GM23338 (cell line): ENCODE measurements at regions not wholly inside any gene's neighbourhood (a gene's known extent, or its start where the extent isn't known, plus 50 kb on each side); places are given as distances from the start of the nearest gene placed in this dataset.

Experiments used
- ATAC-seq: fragments of 200-7000 bp; cut with Tn5 transposase; 3 replicates; pipeline ENCODE4 v1.9.1; 2020
- DNase-seq: peaks from one replicate; pipeline ENCODE4 v3.0.0-alpha.2; 2015; ENCODE audit warnings: low spot score
- H2AFZ ChIP-seq: fragments of 200-600 bp; sonication (generic); 2 replicates; pipeline ENCODE4 v1.8.0; 2016; ENCODE audit warnings: antibody characterized with exemption, mild to moderate bottlenecking, moderate library complexity
- H3F3A ChIP-seq: fragments of 200-600 bp; sonication (generic); replicated peaks from 2 replicates; pipeline ENCODE4 v1.8.0; 2017; ENCODE audit warnings: antibody characterized with exemption, mixed run types, low read depth
- H3K27ac ChIP-seq: fragments of 200-600 bp; sonication (generic); 2 replicates; pipeline ENCODE4 v1.6.1; 2016; ENCODE audit warnings: low read depth
- H3K27me3 ChIP-seq: fragments of 200-600 bp; sonication (generic); 2 replicates; pipeline ENCODE4 v1.8.0; 2016; ENCODE audit warnings: mild to moderate bottlenecking, mixed run types, moderate library complexity; ENCODE audit not compliant: insufficient read depth
- H3K36me3 ChIP-seq: fragments of 200-600 bp; sonication (generic); 2 replicates; pipeline ENCODE4 v1.8.0; 2016; ENCODE audit warnings: mild to moderate bottlenecking; ENCODE audit not compliant: insufficient read depth
- H3K4me1 ChIP-seq: fragments of 200-600 bp; sonication (generic); 2 replicates; pipeline ENCODE4 v1.8.0; 2016; ENCODE audit warnings: mild to moderate bottlenecking, moderate library complexity; ENCODE audit not compliant: insufficient read depth
- H3K4me2 ChIP-seq: fragments of 200-600 bp; sonication (generic); 2 replicates; pipeline ENCODE4 v1.7.1; 2017; ENCODE audit warnings: mixed run types
- H3K4me3 ChIP-seq: fragments of 200-600 bp; sonication (generic); 2 replicates; pipeline ENCODE4 v1.6.1; 2016; ENCODE audit warnings: mixed run types
- H3K79me2 ChIP-seq: fragments of 200-600 bp; sonication (generic); replicated peaks from 2 replicates; pipeline ENCODE4 v1.8.0; 2017; ENCODE audit warnings: mild to moderate bottlenecking; ENCODE audit not compliant: insufficient read depth
- H3K9me2 ChIP-seq: fragments of 200-600 bp; sonication (generic); 2 replicates; pipeline ENCODE4 v1.8.0; 2017; ENCODE audit not compliant: insufficient read depth
- H4K20me1 ChIP-seq: fragments of 200-600 bp; sonication (generic); replicated peaks from 2 replicates; pipeline ENCODE4 v1.8.0; 2017; ENCODE audit warnings: mild to moderate bottlenecking; ENCODE audit not compliant: insufficient read depth
- H3K27ac Mint-ChIP-seq: 2 replicates; pipeline ENCODE4 v1.8.0; 2020; ENCODE audit warnings: inconsistent platforms, mild to moderate bottlenecking, moderate library complexity, mixed read lengths
- H3K27me3 Mint-ChIP-seq: 3 replicates; pipeline ENCODE4 v1.8.0; 2022; ENCODE audit warnings: low read depth, mild to moderate bottlenecking, moderate library complexity, mixed read lengths, inconsistent platforms; ENCODE audit not compliant: insufficient read depth, poor library complexity
- H3K36me3 Mint-ChIP-seq: 3 replicates; pipeline ENCODE4 v1.8.0; 2021; ENCODE audit warnings: low read depth, mild to moderate bottlenecking, inconsistent platforms, moderate library complexity, mixed read lengths
- H3K4me1 Mint-ChIP-seq: 3 replicates; pipeline ENCODE4 v1.8.0; 2020; ENCODE audit warnings: mild to moderate bottlenecking, inconsistent platforms, mixed read lengths
- H3K4me3 Mint-ChIP-seq: 3 replicates; pipeline ENCODE4 v1.8.0; 2021; ENCODE audit warnings: moderate library complexity, mild to moderate bottlenecking, inconsistent platforms, mixed read lengths
- H3K9me3 Mint-ChIP-seq: 3 replicates; pipeline ENCODE4 v1.8.0; 2020; ENCODE audit warnings: moderate library complexity, mild to moderate bottlenecking, inconsistent platforms, mixed read lengths
- EZH2 ChIP-seq: fragments of 200-600 bp; sonication (generic); IDR thresholded peaks from one replicate; pipeline ENCODE4 v1.8.0; 2017; ENCODE audit warnings: antibody characterized with exemption, mild to moderate bottlenecking, low read depth; ENCODE audit not compliant: unreplicated experiment
- EZH2phosphoT487 ChIP-seq: fragments of 200-600 bp; sonication (generic); IDR thresholded peaks from one replicate; pipeline ENCODE4 v1.8.1; 2018; ENCODE audit warnings: antibody characterized with exemption; ENCODE audit not compliant: unreplicated experiment
- JUNB ChIP-seq: IDR thresholded peaks from one replicate; pipeline ENCODE4 v1.6.1; 2016; ENCODE audit warnings: antibody characterized with exemption; ENCODE audit not compliant: unreplicated experiment
- NANOG ChIP-seq: IDR thresholded peaks from 2 replicates; pipeline ENCODE4 v1.6.1; 2016; ENCODE audit warnings: antibody characterized with exemption, borderline replicate concordance
- STAT1 ChIP-seq: IDR thresholded peaks from one replicate; pipeline ENCODE4 v1.6.1; 2016; ENCODE audit warnings: antibody characterized with exemption; ENCODE audit not compliant: unreplicated experiment
- ZNF331 ChIP-seq: fragments of 250-450 bp; sonication (Bioruptor Pico); IDR thresholded peaks from 2 replicates; pipeline ENCODE4 v1.5.0; 2020; ENCODE audit warnings: low read depth, mild to moderate bottlenecking, moderate library complexity
- TF ChIP-seq, protein P1 (sequence below): fragments of 250-450 bp; sonication (Bioruptor Pico); IDR thresholded peaks from 2 replicates; pipeline ENCODE4 v1.5.0; 2020; ENCODE audit warnings: mild to moderate bottlenecking, moderate library complexity

DNA sequence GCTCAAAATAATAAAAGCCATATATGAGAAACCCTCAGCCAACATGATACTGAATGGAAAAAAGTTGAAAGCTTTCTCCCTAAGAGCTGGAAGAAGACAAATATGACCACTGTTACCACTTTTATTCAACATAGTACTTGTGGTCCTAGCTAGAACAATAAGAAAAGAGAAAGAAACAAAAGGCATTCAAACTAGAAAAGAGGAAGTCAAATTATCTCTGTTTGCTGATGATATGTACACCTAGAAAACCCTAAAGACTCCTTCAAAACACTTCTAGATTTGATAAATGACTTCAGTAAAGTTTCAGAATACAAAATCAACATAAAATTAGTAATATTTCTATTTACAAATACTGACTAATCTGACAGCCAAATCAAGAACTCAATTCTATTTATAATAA lies 328.8 kb upstream of the GCFC2 start:
- Histone ChIP-seq H3K36me3 (no peaks in the 10 kb centered on the region), H3K79me2 (no peaks in the 10 kb centered on the region), H2AFZ (no peak overlapping the region), H3K4me2 (no peak overlapping the region), H3F3A (no peaks in the 10 kb centered on the region), H3K27ac (no peak overlapping the region), H3K9me2 (no peaks in the 10 kb centered on the region), H4K20me1 (no peaks in the 10 kb centered on the region), H3K4me1 (0 out of 2 replicates have a peak, but pooled peaks cover 5% of the 10 kb centered on the region), H3K27me3 (no peaks in the 10 kb centered on the region), H3K4me3 (no peak overlapping the region)
- no peak overlapping the region for H3K27ac Mint-ChIP-seq
- no peaks in the 10 kb centered on the region for H3K9me3 Mint-ChIP-seq
- TF ChIP-seq STAT1: no peak
- H3K36me3 Mint-ChIP-seq: no peaks in the 10 kb centered on the region
- no peak overlapping the region for H3K4me3 Mint-ChIP-seq
- DNase-seq (no peak), ATAC-seq (no peak)
- H3K4me1 Mint-ChIP-seq: peaks cover 4% of the 10 kb centered on the region; the same call in 2 of the 3 replicates
- H3K27me3 Mint-ChIP-seq: no peaks in the 10 kb centered on the region

DNA sequence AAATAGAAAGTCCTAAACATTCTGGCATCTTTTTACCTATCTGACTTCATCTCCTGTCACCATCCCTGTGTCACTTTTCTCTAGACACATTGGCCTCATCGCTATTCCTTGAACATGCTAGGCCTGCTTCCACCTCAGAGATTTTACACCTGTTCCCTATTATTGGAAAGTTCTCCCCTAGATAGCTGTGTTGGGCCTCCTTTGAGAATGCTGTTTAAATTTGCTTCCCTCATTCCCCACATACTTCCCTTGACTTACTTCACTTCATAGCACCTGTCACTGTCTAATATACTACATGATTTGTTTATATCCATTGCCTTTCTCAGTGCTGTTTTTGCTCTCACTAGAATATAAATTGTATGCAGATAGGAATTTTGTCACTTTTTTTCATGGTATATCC lies 317.0 kb upstream of the GCFC2 start:
- no peak for DNase-seq
- peaks cover 6% of the 10 kb centered on the region; the same call in 1 of the 3 replicates for H3K36me3 Mint-ChIP-seq
- no peak for ATAC-seq

More for the DNA sequence above, 317.0 kb upstream of the GCFC2 start:
- Histone ChIP-seq H3K4me1 (no peaks in the 10 kb centered on the region), H3K27ac (no peak overlapping the region), H4K20me1 (no peaks in the 10 kb centered on the region), H3K79me2 (no peaks in the 10 kb centered on the region), H3K9me2 (no peaks in the 10 kb centered on the region), H3K27me3 (no peaks in the 10 kb centered on the region), H3K4me2 (no peak overlapping the region), H2AFZ (no peak overlapping the region), H3K4me3 (no peak overlapping the region), H3K36me3 (no peaks in the 10 kb centered on the region), H3F3A (no peaks in the 10 kb centered on the region)
- no peak overlapping the region for H3K4me3 Mint-ChIP-seq
- no peak overlapping the region for H3K27ac Mint-ChIP-seq
- peaks cover 6% of the 10 kb centered on the region for H3K27me3 Mint-ChIP-seq
- H3K9me3 Mint-ChIP-seq: peaks cover 24% of the 10 kb centered on the region
- no peak for TF ChIP-seq JUNB
- no peak for TF ChIP-seq NANOG
- no peak for TF ChIP-seq STAT1
- TF ChIP-seq, protein P1, sequence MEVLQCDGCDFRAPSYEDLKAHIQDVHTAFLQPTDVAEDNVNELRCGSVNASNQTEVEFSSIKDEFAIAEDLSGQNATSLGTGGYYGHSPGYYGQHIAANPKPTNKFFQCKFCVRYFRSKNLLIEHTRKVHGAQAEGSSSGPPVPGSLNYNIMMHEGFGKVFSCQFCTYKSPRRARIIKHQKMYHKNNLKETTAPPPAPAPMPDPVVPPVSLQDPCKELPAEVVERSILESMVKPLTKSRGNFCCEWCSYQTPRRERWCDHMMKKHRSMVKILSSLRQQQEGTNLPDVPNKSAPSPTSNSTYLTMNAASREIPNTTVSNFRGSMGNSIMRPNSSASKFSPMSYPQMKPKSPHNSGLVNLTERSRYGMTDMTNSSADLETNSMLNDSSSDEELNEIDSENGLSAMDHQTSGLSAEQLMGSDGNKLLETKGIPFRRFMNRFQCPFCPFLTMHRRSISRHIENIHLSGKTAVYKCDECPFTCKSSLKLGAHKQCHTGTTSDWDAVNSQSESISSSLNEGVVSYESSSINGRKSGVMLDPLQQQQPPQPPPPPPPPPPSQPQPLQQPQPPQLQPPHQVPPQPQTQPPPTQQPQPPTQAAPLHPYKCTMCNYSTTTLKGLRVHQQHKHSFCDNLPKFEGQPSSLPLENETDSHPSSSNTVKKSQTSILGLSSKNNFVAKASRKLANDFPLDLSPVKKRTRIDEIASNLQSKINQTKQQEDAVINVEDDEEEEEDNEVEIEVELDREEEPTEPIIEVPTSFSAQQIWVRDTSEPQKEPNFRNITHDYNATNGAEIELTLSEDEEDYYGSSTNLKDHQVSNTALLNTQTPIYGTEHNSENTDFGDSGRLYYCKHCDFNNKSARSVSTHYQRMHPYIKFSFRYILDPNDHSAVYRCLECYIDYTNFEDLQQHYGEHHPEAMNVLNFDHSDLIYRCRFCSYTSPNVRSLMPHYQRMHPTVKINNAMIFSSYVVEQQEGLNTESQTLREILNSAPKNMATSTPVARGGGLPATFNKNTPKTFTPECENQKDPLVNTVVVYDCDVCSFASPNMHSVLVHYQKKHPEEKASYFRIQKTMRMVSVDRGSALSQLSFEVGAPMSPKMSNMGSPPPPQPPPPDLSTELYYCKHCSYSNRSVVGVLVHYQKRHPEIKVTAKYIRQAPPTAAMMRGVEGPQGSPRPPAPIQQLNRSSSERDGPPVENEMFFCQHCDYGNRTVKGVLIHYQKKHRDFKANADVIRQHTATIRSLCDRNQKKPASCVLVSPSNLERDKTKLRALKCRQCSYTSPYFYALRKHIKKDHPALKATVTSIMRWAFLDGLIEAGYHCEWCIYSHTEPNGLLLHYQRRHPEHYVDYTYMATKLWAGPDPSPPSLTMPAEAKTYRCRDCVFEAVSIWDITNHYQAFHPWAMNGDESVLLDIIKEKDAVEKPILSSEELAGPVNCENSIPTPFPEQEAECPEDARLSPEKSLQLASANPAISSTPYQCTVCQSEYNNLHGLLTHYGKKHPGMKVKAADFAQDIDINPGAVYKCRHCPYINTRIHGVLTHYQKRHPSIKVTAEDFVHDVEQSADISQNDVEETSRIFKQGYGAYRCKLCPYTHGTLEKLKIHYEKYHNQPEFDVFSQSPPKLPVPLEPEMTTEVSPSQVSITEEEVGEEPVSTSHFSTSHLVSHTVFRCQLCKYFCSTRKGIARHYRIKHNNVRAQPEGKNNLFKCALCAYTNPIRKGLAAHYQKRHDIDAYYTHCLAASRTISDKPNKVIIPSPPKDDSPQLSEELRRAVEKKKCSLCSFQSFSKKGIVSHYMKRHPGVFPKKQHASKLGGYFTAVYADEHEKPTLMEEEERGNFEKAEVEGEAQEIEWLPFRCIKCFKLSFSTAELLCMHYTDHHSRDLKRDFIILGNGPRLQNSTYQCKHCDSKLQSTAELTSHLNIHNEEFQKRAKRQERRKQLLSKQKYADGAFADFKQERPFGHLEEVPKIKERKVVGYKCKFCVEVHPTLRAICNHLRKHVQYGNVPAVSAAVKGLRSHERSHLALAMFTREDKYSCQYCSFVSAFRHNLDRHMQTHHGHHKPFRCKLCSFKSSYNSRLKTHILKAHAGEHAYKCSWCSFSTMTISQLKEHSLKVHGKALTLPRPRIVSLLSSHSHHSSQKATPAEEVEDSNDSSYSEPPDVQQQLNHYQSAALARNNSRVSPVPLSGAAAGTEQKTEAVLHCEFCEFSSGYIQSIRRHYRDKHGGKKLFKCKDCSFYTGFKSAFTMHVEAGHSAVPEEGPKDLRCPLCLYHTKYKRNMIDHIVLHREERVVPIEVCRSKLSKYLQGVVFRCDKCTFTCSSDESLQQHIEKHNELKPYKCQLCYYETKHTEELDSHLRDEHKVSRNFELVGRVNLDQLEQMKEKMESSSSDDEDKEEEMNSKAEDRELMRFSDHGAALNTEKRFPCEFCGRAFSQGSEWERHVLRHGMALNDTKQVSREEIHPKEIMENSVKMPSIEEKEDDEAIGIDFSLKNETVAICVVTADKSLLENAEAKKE (CRISPR knock-in tag): no peak
- TF ChIP-seq EZH2phosphoT487: no peak
- TF ChIP-seq EZH2: no peak
- no peak for TF ChIP-seq ZNF331 (CRISPR knock-in tag)
- no peaks in the 10 kb centered on the region for H3K4me1 Mint-ChIP-seq
